Lower leg skin (tissue), 3 donors: ENCODE measurements at regions not wholly inside any gene's neighbourhood (a gene's known extent, or its start where the extent isn't known, plus 50 kb on each side); places are given as distances from the start of the nearest gene placed in this dataset.

Experiments used
- CTCF ChIP-seq, 3 donors: fragments of 450-650 bp; IDR thresholded peaks; one replicate each; pipeline ENCODE4 v1.5.1; 2016; ENCODE audit warnings: antibody characterized with exemption in 3 of 3, mild to moderate bottlenecking in 3 of 3, moderate library complexity in 2 of 3
- POLR2A ChIP-seq, 2 donors: fragments of 450-650 bp; IDR thresholded peaks; one replicate each; pipeline ENCODE4 v1.6.1; 2016 to 2017; ENCODE audit warnings: antibody characterized with exemption in 2 of 2, mild to moderate bottlenecking in 1 of 2, moderate library complexity in 1 of 2

GRCh38 chr2:21658907-21659477 lies 535.2 kb downstream of the TDRD15 start:
- TF ChIP-seq CTCF (IDR thresholded peaks at IDR 0.05), result no peak
- no peak for TF ChIP-seq POLR2A (IDR thresholded peaks at IDR 0.05)
